ENCODE measurements at regions not wholly inside any gene's neighbourhood (a gene's known extent, or its start where the extent isn't known, plus 50 kb on each side); places are given as distances from the start of the nearest gene placed in this dataset.

GRCh38 chr1:239898062-239898730 is 193.5 kb upstream of the FMN2 start:
- no peaks in the 10 kb centered on the region for H3K9me3 Mint-ChIP-seq (ENCODE audit: insufficient read depth)
- no peak overlapping the region for H3K27ac Mint-ChIP-seq
- H3K27me3 Mint-ChIP-seq (ENCODE audit: low read depth): peaks cover 3% of the 10 kb centered on the region
- ATAC-seq: peak; percentile 98
- peaks cover 3% of the 10 kb centered on the region for H3K4me1 Mint-ChIP-seq (ENCODE audit: low read depth)
- no peak overlapping the region for H3K4me3 Mint-ChIP-seq
- POLR2A ChIA-PET: interaction anchor here (0.7 kb wide), 1 partner anchor 412 kb away, joined by 3 read pairs; no protein-coding TSS in a partner anchor
- peak; percentile 84 for DNase-seq
- no peaks in the 10 kb centered on the region for H3K36me3 Mint-ChIP-seq (ENCODE audit: low read depth)
- CTCF ChIA-PET: interaction anchor here (0.6 to 2.2 kb wide), 37 partner anchors 9 to 853 kb away, joined by 3 to 39 read pairs (median 4); no protein-coding TSS in a partner anchor

DNA sequence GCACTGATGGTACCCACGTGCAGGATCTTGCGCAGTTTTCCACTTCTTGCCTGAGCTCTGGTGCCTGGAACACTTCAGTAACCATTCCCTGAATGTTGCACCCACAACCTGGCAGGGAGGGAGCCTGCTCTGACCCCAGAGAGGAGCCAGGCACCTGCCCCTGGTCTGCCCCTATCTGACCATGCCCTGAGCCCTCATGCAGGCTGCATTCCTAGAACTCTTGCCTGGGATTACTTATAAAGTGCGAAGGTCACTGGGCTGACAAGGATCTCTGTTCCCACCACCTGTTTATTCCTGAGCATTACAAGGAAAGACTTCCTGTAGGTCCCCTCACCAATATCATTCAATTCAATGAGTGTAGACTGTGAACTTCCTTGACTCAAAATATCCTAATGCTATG is 191.9 kb upstream of the FMN2 start:
- ATAC-seq (no peak), DNase-seq (no peak)
- H3K4me3 Mint-ChIP-seq: no peak overlapping the region
- ChIA-PET POLR2A (no interaction called here), CTCF (no interaction called here)
- H3K9me3 Mint-ChIP-seq (ENCODE audit: insufficient read depth): no peaks in the 10 kb centered on the region
- no peak overlapping the region for H3K27ac Mint-ChIP-seq
- no peaks in the 10 kb centered on the region for H3K27me3 Mint-ChIP-seq (ENCODE audit: low read depth)
- no peaks in the 10 kb centered on the region for H3K36me3 Mint-ChIP-seq (ENCODE audit: low read depth)
- H3K4me1 Mint-ChIP-seq (ENCODE audit: low read depth): peaks cover 3% of the 10 kb centered on the region

- no peak for DNase-seq
- H3K4me1 Mint-ChIP-seq (ENCODE audit: low read depth): no peaks in the 10 kb centered on the region
Observed at GRCh38 chr1:239906394-239906793, 185.3 kb upstream of the FMN2 start.

GRCh38 chr1:239909898-239910297 is 181.8 kb upstream of the FMN2 start:
- no peaks in the 10 kb centered on the region for H3K9me3 Mint-ChIP-seq (ENCODE audit: insufficient read depth)
- ATAC-seq: no peak
- no peak overlapping the region for H3K27ac Mint-ChIP-seq
- peaks cover 8% of the 10 kb centered on the region for H3K27me3 Mint-ChIP-seq (ENCODE audit: low read depth)
- H3K4me3 Mint-ChIP-seq: no peak overlapping the region
- no peaks in the 10 kb centered on the region for H3K4me1 Mint-ChIP-seq (ENCODE audit: low read depth)
- CTCF ChIA-PET: no interaction called here
- DNase-seq: no peak
- H3K36me3 Mint-ChIP-seq (ENCODE audit: low read depth): no peaks in the 10 kb centered on the region
- POLR2A ChIA-PET: no interaction called here

More at GRCh38 chr1:239906394-239906793, 185.3 kb upstream of the FMN2 start:
- Mint-ChIP-seq H3K4me3 (no peak overlapping the region), H3K27me3 (ENCODE audit: low read depth) (peaks cover 3% of the 10 kb centered on the region), H3K36me3 (ENCODE audit: low read depth) (no peaks in the 10 kb centered on the region), H3K9me3 (ENCODE audit: insufficient read depth) (no peaks in the 10 kb centered on the region), H3K27ac (no peak overlapping the region)
- no peak for ATAC-seq
- POLR2A ChIA-PET: no interaction called here
- CTCF ChIA-PET: interaction anchor here (1.4 kb wide), 1 partner anchor 9 kb away, joined by 4 read pairs; no protein-coding TSS in a partner anchor

GRCh38 chr1:239912471-239912870 is 179.2 kb upstream of the FMN2 start:
- ChIA-PET POLR2A (no interaction called here), CTCF (no interaction called here)
- peaks cover 11% of the 10 kb centered on the region for H3K27me3 Mint-ChIP-seq (ENCODE audit: low read depth)
- ATAC-seq: no peak
- no peaks in the 10 kb centered on the region for H3K4me1 Mint-ChIP-seq (ENCODE audit: low read depth)
- H3K4me3 Mint-ChIP-seq: no peak overlapping the region
- H3K9me3 Mint-ChIP-seq (ENCODE audit: insufficient read depth): no peaks in the 10 kb centered on the region
- H3K36me3 Mint-ChIP-seq (ENCODE audit: low read depth): no peaks in the 10 kb centered on the region
- no peak overlapping the region for H3K27ac Mint-ChIP-seq
- DNase-seq: no peak

- DNase-seq: no peak
- Mint-ChIP-seq H3K9me3 (ENCODE audit: insufficient read depth) (no peaks in the 10 kb centered on the region), H3K27ac (no peak overlapping the region), H3K36me3 (ENCODE audit: low read depth) (no peaks in the 10 kb centered on the region), H3K4me3 (no peak overlapping the region), H3K27me3 (ENCODE audit: low read depth) (peaks cover 11% of the 10 kb centered on the region), H3K4me1 (ENCODE audit: low read depth) (no peaks in the 10 kb centered on the region)
- POLR2A ChIA-PET: no interaction called here
- ATAC-seq: no peak
- CTCF ChIA-PET: no interaction called here
Observed at GRCh38 chr1:239913141-239913585, 178.5 kb upstream of the FMN2 start.

GRCh38 chr1:239914751-239915231 is 176.9 kb upstream of the FMN2 start:
- ChIA-PET POLR2A (no interaction called here), CTCF (interaction anchor here (0.8 kb wide), 1 partner anchor 17 kb away, joined by 3 read pairs; no protein-coding TSS in a partner anchor)
- Mint-ChIP-seq H3K27ac (no peak overlapping the region), H3K4me3 (no peak overlapping the region), H3K27me3 (ENCODE audit: low read depth) (peaks cover 11% of the 10 kb centered on the region), H3K9me3 (ENCODE audit: insufficient read depth) (no peaks in the 10 kb centered on the region), H3K36me3 (ENCODE audit: low read depth) (no peaks in the 10 kb centered on the region), H3K4me1 (ENCODE audit: low read depth) (no peaks in the 10 kb centered on the region)
- DNase-seq (no peak), ATAC-seq (no peak)

- no peak for DNase-seq
- H3K4me3 Mint-ChIP-seq: no peak overlapping the region
- no peaks in the 10 kb centered on the region for H3K4me1 Mint-ChIP-seq (ENCODE audit: low read depth)
- ChIA-PET POLR2A (no interaction called here), CTCF (no interaction called here)
- ATAC-seq: no peak
- peaks cover 8% of the 10 kb centered on the region for H3K27me3 Mint-ChIP-seq (ENCODE audit: low read depth)
- no peaks in the 10 kb centered on the region for H3K9me3 Mint-ChIP-seq (ENCODE audit: insufficient read depth)
- no peaks in the 10 kb centered on the region for H3K36me3 Mint-ChIP-seq (ENCODE audit: low read depth)
- H3K27ac Mint-ChIP-seq: no peak overlapping the region
Observed at GRCh38 chr1:239918634-239919033, 173.0 kb upstream of the FMN2 start.

DNA sequence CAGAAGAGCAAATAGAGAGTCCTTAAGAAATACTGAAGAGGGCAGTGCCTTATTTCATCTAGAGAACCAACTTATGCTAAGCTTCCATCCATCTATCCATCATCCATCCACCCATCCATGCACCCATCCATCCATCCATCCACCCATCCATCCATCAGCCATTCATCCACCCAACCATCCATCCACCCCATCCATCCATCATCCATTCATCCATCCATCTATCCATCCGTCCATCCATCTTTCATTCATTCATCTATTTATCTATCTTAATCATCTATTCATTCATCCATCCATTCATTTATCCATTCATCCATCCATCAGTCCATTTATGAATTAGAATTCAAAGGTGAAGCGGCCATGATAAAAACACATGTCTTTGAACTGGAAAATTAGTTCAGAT is 171.5 kb upstream of the FMN2 start:
- Mint-ChIP-seq H3K27ac (no peak overlapping the region), H3K36me3 (ENCODE audit: low read depth) (no peaks in the 10 kb centered on the region), H3K9me3 (ENCODE audit: insufficient read depth) (no peaks in the 10 kb centered on the region), H3K27me3 (ENCODE audit: low read depth) (peaks cover 4% of the 10 kb centered on the region), H3K4me3 (no peak overlapping the region), H3K4me1 (ENCODE audit: low read depth) (no peaks in the 10 kb centered on the region)
- ATAC-seq (no peak), DNase-seq (no peak)
- POLR2A ChIA-PET: no interaction called here
- CTCF ChIA-PET: no interaction called here

GRCh38 chr1:239922778-239923522 is 168.7 kb upstream of the FMN2 start:
- H3K4me1 Mint-ChIP-seq (ENCODE audit: low read depth): no peaks in the 10 kb centered on the region
- POLR2A ChIA-PET: no interaction called here
- H3K4me3 Mint-ChIP-seq: no peak overlapping the region
- H3K27me3 Mint-ChIP-seq (ENCODE audit: low read depth): peaks cover 4% of the 10 kb centered on the region
- DNase-seq (no peak), ATAC-seq (no peak)
- CTCF ChIA-PET: no interaction called here
- no peak overlapping the region for H3K27ac Mint-ChIP-seq
- H3K9me3 Mint-ChIP-seq (ENCODE audit: insufficient read depth): no peaks in the 10 kb centered on the region
- no peaks in the 10 kb centered on the region for H3K36me3 Mint-ChIP-seq (ENCODE audit: low read depth)

- CTCF ChIA-PET: no interaction called here
- no peak overlapping the region for H3K27ac Mint-ChIP-seq
- POLR2A ChIA-PET: no interaction called here
Observed at GRCh38 chr1:239924741-239925350, 166.8 kb upstream of the FMN2 start.

DNA sequence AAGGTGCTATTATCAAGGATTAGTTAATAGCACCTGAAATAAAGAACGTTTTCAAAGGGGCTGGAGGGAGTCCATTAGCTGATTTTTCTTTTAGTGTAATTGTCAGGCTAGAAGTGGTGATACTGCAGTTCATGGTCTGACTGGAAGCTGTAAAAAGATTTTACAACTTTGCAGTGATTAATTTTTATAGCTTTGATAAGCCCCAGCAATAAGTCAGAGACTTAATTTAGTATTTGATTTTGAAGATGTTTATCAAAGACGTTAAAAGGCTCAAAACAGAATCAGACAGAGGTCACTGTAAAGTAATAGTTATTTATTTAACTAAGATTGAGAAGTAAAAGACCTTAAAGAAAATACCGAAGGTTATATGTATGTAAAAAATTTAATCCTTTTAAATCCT is 165.5 kb upstream of the FMN2 start:
- Mint-ChIP-seq H3K9me3 (ENCODE audit: insufficient read depth) (no peaks in the 10 kb centered on the region), H3K27me3 (ENCODE audit: low read depth) (no peaks in the 10 kb centered on the region), H3K36me3 (ENCODE audit: low read depth) (no peaks in the 10 kb centered on the region), H3K4me1 (ENCODE audit: low read depth) (no peaks in the 10 kb centered on the region), H3K4me3 (no peak overlapping the region), H3K27ac (no peak overlapping the region)
- DNase-seq (no peak), ATAC-seq (no peak)
- CTCF ChIA-PET: no interaction called here
- POLR2A ChIA-PET: no interaction called here

More at GRCh38 chr1:239924741-239925350, 166.8 kb upstream of the FMN2 start:
- ATAC-seq (no peak), DNase-seq (no peak)
- no peaks in the 10 kb centered on the region for H3K36me3 Mint-ChIP-seq (ENCODE audit: low read depth)
- peaks cover 4% of the 10 kb centered on the region for H3K27me3 Mint-ChIP-seq (ENCODE audit: low read depth)
- no peaks in the 10 kb centered on the region for H3K4me1 Mint-ChIP-seq (ENCODE audit: low read depth)
- H3K9me3 Mint-ChIP-seq (ENCODE audit: insufficient read depth): no peaks in the 10 kb centered on the region
- H3K4me3 Mint-ChIP-seq: no peak overlapping the region
